ENCODE measurements at regions not wholly inside any gene's neighbourhood (a gene's known extent, or its start where the extent isn't known, plus 50 kb on each side); places are given as distances from the start of the nearest gene placed in this dataset.

GRCh38 chr22:49624421-49625177, 203.1 kb downstream of the BRD1 start:
- no peak for DNase-seq (ENCODE audit: low read depth)

- DNase-seq (ENCODE audit: low read depth) = no peak
These were observed 204.0 kb downstream of the BRD1 start for GRCh38 chr22:49623715-49624114.

GRCh38 chr22:49623176-49623575, 204.5 kb downstream of the BRD1 start:
- no peak for DNase-seq (ENCODE audit: low read depth)

GRCh38 chr22:49622241-49623105, 205.2 kb downstream of the BRD1 start:
- no peak for DNase-seq (ENCODE audit: low read depth)

- DNase-seq (ENCODE audit: low read depth) = no peak
These were observed 206.0 kb downstream of the BRD1 start for GRCh38 chr22:49621601-49622210.

- DNase-seq (ENCODE audit: low read depth) = no peak
These were observed 207.0 kb downstream of the BRD1 start for GRCh38 chr22:49620666-49621065.

GRCh38 chr22:49620003-49620556, 207.6 kb downstream of the BRD1 start:
- no peak for DNase-seq (ENCODE audit: low read depth)

- no peak for DNase-seq (ENCODE audit: low read depth)
These were observed 208.4 kb downstream of the BRD1 start for GRCh38 chr22:49619301-49619700.

- DNase-seq (ENCODE audit: low read depth) = no peak
These were observed 209.1 kb downstream of the BRD1 start for GRCh38 chr22:49618677-49618953.

GRCh38 chr22:49617866-49618676, 209.6 kb downstream of the BRD1 start:
- DNase-seq (ENCODE audit: low read depth) = no peak

- DNase-seq (ENCODE audit: low read depth) = no peak
These were observed 210.4 kb downstream of the BRD1 start for GRCh38 chr22:49617264-49617663.

- no peak for DNase-seq (ENCODE audit: low read depth)
These were observed 211.1 kb downstream of the BRD1 start for GRCh38 chr22:49616356-49617231.

- no peak for DNase-seq (ENCODE audit: low read depth)
These were observed 212.4 kb downstream of the BRD1 start for GRCh38 chr22:49614966-49615965.

- DNase-seq (ENCODE audit: low read depth) = no peak
These were observed 214.0 kb downstream of the BRD1 start for GRCh38 chr22:49613511-49614270.

- DNase-seq (ENCODE audit: low read depth) = no peak
These were observed 214.6 kb downstream of the BRD1 start for GRCh38 chr22:49613108-49613507.

- DNase-seq (ENCODE audit: low read depth) = no peak
These were observed 218.3 kb downstream of the BRD1 start for GRCh38 chr22:49609207-49609876.

GRCh38 chr22:49608660-49609059, 219.0 kb downstream of the BRD1 start:
- no peak for DNase-seq (ENCODE audit: low read depth)

- DNase-seq (ENCODE audit: low read depth) = no peak
These were observed 219.4 kb downstream of the BRD1 start for GRCh38 chr22:49608228-49608627.
